ENCODE measurements at regions not wholly inside any gene's neighbourhood (a gene's known extent, or its start where the extent isn't known, plus 50 kb on each side); places are given as distances from the start of the nearest gene placed in this dataset.

GRCh38 chr5:15321776-15322175 lies 178.2 kb upstream of the FBXL7 start:
- TF ChIP-seq CTCF (IDR thresholded peaks at IDR 0.05) (no peak), POLR2A (IDR thresholded peaks at IDR 0.05) (no peak), EP300 (IDR thresholded peaks at IDR 0.05) (no peak)

Data from sigmoid colon (tissue), 4 donors.